K562 (cell line): ENCODE measurements at regions not wholly inside any gene's neighbourhood (a gene's known extent, or its start where the extent isn't known, plus 50 kb on each side); places are given as distances from the start of the nearest gene placed in this dataset.

Experiments used
- CEBPB ChIP-seq: fragments of 450-650 bp; IDR thresholded peaks from 2 replicates; pipeline ENCODE4 v1.6.1; 2016; ENCODE audit warnings: missing genetic modification characterization, missing compliant biosample characterization
- ELF4 ChIP-seq: fragments of 450-650 bp; formaldehyde crosslinking; IDR thresholded peaks from 2 replicates; pipeline ENCODE4 v1.4.0; 2022; ENCODE audit warnings: missing genetic modification characterization
- HNRNPK ChIP-seq: fragments of 200-400 bp; formaldehyde crosslinking; IDR thresholded peaks from one replicate; pipeline ENCODE4 v1.6.1; 2018; ENCODE audit warnings: mild to moderate bottlenecking, low read depth, low read length; ENCODE audit not compliant: poor library complexity, severe bottlenecking
- KLF16 ChIP-seq: IDR thresholded peaks from 2 replicates; pipeline ENCODE4 v1.6.1; 2016; ENCODE audit warnings: antibody characterized with exemption
- LEF1 ChIP-seq: fragments of 450-650 bp; IDR thresholded peaks from 2 replicates; pipeline ENCODE4 v1.6.1; 2016; ENCODE audit warnings: mild to moderate bottlenecking
- NCOA2 ChIP-seq, 2 experiments: fragments of 450-650 bp; IDR thresholded peaks; 2 replicates each; pipeline ENCODE4 v1.6.1; 2018; ENCODE audit warnings: mild to moderate bottlenecking in 2 of 2, moderate library complexity in 1 of 2; ENCODE audit not compliant: partially characterized antibody in 2 of 2
- PKNOX1 ChIP-seq: fragments of 450-650 bp; IDR thresholded peaks from 2 replicates; pipeline ENCODE4 v1.6.1; 2016
- RBFOX2 ChIP-seq: fragments of 200-400 bp; formaldehyde crosslinking; IDR thresholded peaks from 2 replicates; pipeline ENCODE4 v1.6.1; 2017; ENCODE audit warnings: low read depth, mild to moderate bottlenecking, low read length, moderate library complexity
- SP2 ChIP-seq: IDR thresholded peaks from 2 replicates; pipeline ENCODE4 v1.6.1; 2011; ENCODE audit warnings: mild to moderate bottlenecking, low read depth, low read length, moderate library complexity; ENCODE audit not compliant: poor library complexity, severe bottlenecking; ENCODE audit errors: extremely low read depth
- TAF1 ChIP-seq: IDR thresholded peaks from 2 replicates; pipeline ENCODE4 v1.6.1; 2011; ENCODE audit warnings: mild to moderate bottlenecking, low read length, moderate library complexity; ENCODE audit not compliant: insufficient read depth, control insufficient read depth, severe bottlenecking; ENCODE audit errors: extremely low read depth
- YY1 ChIP-seq, 3 experiments: IDR thresholded peaks; 2 replicates each; pipeline ENCODE4 v1.6.1; 2011; ENCODE audit warnings: low read length in 2 of 3, mild to moderate bottlenecking in 2 of 3, moderate library complexity in 2 of 3, borderline replicate concordance in 1 of 3, control low read depth in 1 of 3, low read depth in 1 of 3; ENCODE audit not compliant: insufficient read depth in 3 of 3, insufficient replicate concordance in 2 of 3, control insufficient read depth in 1 of 3, insufficient read length in 1 of 3; ENCODE audit errors: extremely low read depth in 1 of 3
- ZNF644 ChIP-seq: fragments of 200-800 bp; sonication (Bioruptor generic); IDR thresholded peaks from 2 replicates; pipeline ENCODE4 v1.6.1; 2016; ENCODE audit warnings: low read depth, missing genetic modification characterization, missing compliant biosample characterization
- ZSCAN32 ChIP-seq: fragments of 450-650 bp; formaldehyde crosslinking; IDR thresholded peaks from 2 replicates; pipeline ENCODE4 v1.4.0; 2020; ENCODE audit warnings: mild to moderate bottlenecking, moderate library complexity

- TF ChIP-seq RBFOX2, result no peak
- TF ChIP-seq TAF1, result no peak
- TF ChIP-seq ELF4 (CRISPR knock-in tag), result no peak
- TF ChIP-seq YY1 (IDR thresholded peaks at IDR 0.05; ENCODE audit: borderline replicate concordance in 1 of 3, control insufficient read depth in 1 of 3, extremely low read depth in 1 of 3, insufficient read depth in 3 of 3, insufficient read length in 1 of 3, insufficient replicate concordance in 2 of 3, low read depth in 1 of 3, low read length in 2 of 3), result no peak
- TF ChIP-seq CEBPB (tag), result no peak
- TF ChIP-seq ZNF644 (tag), result no peak
- no peak for TF ChIP-seq LEF1
- TF ChIP-seq KLF16, result no peak
- no peak for TF ChIP-seq NCOA2 (IDR thresholded peaks at IDR 0.05; ENCODE audit: partially characterized antibody in 2 of 2)
- no peak for TF ChIP-seq PKNOX1
- no peak for TF ChIP-seq ZSCAN32 (CRISPR knock-in tag)
- TF ChIP-seq SP2, result no peak
- no peak for TF ChIP-seq HNRNPK
Observed at GRCh38 chr18:67094123-67094522, 422.4 kb downstream of the DSEL start.
